ENCODE measurements at regions not wholly inside any gene's neighbourhood (a gene's known extent, or its start where the extent isn't known, plus 50 kb on each side); places are given as distances from the start of the nearest gene placed in this dataset.
A peak's percentile ranks its signal among the peaks of the same experiment; 100 is the strongest.
"Not testable (repeated sequence)": the region's sequence is repeated elsewhere in the genome, so short reads cannot be mapped to it uniquely, and the experiment has no call there.

GRCh38 chr6:21334651-21335050 is 258.9 kb upstream of the SOX4 start:
- DNase-seq (ENCODE audit: low read depth) = no peak

DNA sequence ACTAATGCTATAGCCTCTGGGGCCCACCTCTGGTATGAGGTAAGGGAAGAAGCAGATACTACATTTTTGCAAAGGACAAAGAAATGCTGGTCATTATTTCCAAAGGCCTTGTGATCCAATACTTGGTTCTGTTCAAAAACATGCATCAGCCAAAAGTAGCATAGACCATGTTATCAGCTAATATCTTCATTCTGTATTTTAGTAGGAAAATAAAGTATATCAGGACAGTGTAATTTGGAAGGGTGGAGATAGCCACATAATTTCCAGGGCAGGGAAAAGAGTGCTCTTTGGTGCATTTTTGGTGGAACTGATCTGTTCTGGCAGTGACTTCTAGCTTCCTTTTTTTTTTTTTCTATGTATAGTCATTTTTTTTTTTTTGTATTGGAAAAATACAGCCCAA is 258.0 kb upstream of the SOX4 start:
- DNase-seq (ENCODE audit: low read depth) = no peak

DNA sequence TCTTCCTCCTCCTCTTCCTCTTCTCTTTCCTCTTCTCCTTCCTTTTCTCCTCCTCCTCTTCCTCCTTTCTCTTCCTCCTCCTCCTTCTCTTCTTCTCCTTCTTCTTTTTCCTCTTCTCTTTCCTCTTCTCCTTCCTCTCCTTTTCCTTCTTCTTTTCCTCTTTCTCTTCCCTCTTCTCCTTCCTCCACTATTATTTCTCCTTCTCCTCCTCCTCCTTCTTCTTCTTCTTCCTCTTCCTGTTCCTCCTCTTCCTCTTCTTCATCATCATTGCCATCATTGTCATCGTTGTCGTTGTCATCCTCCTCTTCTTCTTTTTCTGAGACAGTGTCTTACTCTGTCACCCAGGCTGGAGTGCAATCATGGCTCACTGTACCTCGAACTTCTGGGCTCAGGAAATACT is 256.3 kb upstream of the SOX4 start:
- DNase-seq (ENCODE audit: low read depth) = no peak

DNA sequence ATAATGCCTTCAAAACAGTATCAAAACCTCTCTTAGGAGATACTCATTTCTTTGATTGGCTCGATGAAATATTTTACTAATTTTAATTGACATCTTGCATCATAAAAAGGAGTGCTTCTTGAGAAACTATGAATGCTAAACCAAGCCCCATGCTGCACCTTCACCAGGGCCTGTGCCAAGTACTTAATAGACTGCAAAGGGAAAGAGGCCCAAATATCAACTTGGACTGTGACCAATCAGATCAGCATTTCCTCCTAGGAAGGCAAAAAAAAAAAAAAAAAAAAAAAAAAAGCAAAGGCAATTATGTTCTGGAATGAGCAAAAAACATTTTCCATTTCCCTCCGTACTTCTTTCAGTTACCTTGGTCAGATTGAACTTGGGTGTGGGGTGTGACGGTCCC is 253.0 kb upstream of the SOX4 start:
- no peak for DNase-seq (ENCODE audit: low read depth)

DNA sequence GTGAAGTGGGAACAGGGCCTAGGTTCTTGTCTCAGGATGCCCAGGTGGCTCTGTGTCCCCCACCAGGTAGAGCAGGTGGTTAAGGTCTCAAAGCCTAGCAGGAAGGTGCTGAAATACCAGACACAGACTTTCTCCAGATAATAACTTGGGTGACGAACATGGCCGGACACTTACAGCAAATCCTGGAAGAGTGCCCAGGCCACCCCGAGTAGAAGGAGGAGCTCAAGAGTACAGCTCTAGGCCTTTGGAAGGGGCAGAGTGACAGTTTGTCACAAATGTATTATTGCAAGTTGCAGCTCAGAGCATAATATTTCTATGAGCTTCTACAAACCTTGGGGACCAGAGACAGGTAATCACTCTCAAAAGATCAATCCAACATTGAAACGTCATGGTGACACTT is 251.6 kb upstream of the SOX4 start:
- DNase-seq (ENCODE audit: low read depth) = no peak

- DNase-seq (ENCODE audit: low read depth) = no peak
Observed at GRCh38 chr6:21342501-21342900, 251.1 kb upstream of the SOX4 start.

- DNase-seq (ENCODE audit: low read depth) = not testable (repeated sequence)
Observed at GRCh38 chr6:21345704-21346103, 247.8 kb upstream of the SOX4 start.

GRCh38 chr6:21348146-21348503 is 245.4 kb upstream of the SOX4 start:
- DNase-seq (ENCODE audit: low read depth) = no peak

DNA sequence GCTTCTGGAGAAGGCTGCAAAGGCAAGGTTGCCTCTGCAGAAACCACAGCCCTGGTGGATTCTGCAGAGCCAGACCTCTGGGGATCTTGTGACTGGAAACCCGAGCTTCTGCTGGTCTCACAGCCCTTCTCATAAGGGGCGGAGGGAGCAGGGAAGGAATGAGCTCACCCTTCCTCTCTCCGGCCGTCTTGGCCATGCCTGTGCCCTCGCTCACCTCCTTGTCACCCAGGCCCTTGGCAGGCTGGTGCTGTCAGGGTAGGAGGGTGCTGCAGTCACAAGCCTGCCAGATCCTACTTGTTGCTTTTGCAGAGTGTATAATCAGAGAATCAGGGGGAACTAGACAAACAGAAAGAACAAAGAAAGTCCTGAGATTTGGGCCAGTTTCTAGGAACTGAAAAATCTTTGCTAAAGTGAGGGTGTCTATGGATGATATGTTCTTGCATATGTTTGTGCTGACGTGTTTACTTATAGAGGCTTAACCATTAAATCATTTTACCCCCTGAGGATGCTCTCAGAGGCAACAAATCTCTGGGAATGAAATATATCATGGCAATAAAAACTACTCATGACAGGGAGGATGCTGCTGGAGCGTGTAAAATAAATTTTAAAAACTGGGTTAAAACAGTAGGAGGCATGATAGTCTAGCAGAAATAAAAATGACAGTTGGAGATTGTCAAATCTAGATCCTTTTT is 244.9 kb upstream of the SOX4 start:
- DNase-seq (ENCODE audit: low read depth) = peak; percentile 70

GRCh38 chr6:21349834-21350233 is 243.7 kb upstream of the SOX4 start:
- DNase-seq (ENCODE audit: low read depth) = no peak

DNA sequence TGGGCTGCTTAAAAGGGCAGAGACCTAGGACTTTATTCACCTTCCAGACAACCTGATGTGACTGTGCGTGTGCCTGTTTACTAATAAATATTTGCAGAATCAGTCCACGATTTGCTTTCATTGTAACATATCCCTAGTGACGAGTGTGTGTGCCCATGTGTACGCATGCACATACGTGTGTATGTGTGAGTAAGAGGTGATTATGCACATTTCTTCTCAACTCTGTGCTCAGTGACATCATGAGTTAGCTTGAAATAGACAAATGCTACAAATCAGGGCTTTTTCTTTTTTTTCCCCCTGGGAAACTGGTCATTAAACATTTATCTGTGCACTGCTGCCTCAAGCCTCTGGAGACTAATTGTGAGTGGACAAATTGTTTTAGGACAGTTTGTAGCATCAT is 242.6 kb upstream of the SOX4 start:
- no peak for DNase-seq (ENCODE audit: low read depth)

DNA sequence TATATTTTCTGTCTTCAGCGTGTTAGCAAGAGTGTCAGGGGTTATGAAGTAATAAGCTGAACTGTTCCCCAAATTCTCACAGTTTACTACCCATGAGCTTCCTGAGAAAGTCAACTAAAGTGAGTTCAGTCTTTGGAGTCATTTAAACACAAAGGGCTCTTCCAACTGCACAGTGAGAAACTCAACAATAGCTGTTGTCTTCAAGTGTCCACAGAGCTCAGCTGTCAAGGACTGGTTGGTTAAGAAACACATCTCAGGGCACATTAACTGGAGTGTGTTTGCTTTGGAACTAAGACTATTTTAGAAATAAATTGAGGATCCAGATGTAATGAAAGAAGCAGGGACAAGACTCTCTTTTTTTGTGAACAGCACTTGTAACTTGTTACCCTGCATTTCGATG is 241.4 kb upstream of the SOX4 start:
- no peak for DNase-seq (ENCODE audit: low read depth)

- DNase-seq (ENCODE audit: low read depth) = no peak
Observed at GRCh38 chr6:21354805-21355238, 238.7 kb upstream of the SOX4 start.

DNA sequence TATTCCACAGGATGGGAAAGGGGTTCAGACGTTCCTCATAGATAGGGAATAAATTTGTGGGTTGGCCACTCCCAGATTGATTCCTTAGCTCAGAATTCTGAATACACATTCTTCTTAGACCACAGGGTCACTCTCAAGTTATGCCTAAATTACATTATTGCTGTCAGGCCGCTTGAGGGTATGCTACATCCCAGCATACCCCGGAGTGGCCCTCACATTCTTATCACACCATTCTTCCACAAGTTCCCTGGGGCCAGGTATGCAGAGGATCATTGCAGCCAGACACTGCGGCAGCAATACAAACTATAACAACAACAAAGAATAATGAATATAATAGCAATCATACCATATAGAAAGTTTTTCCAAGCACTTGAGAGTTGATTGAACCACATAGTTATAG is 237.9 kb upstream of the SOX4 start:
- DNase-seq (ENCODE audit: low read depth) = no peak

DNA sequence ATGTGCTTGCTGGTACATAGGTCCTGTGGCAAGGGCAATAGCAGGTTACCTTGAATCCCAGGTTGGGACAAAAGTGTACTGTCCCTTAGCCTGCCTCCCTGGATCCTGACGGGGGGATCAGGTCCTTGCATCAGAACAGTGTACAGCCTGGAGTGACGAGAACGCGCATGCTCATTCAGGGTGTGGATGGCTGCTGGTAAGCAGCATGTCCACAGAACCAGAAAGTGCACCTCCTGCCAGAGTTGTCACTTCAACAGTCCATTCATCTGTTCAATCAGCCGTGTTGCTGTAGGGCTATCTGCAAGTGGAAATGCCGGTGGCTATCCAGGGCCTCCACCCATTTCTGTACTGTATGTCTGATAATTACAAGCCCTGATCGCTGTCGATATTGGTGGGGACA is 236.3 kb upstream of the SOX4 start:
- DNase-seq (ENCODE audit: low read depth) = no peak

DNA sequence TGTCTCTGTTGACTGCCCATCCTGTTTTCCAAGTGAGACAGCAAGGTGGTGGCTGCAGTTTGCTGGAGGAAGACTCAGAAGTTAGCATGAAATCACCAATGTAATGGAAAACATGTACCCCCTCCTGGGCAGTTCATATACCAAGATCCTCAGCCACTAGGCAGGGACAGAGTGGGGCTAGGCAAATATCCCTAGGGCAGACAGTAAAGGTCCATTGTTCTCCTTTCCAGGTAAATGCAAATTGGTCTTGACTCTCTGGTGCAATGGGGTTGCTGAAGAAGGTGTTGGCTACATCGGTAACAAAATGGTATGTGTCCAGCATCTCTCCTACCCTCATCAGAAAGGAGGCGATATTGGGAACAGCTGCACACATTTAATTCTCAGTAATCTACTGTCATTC is 233.6 kb upstream of the SOX4 start:
- DNase-seq (ENCODE audit: low read depth) = no peak

- DNase-seq (ENCODE audit: low read depth) = no peak
Observed at GRCh38 chr6:21360336-21360735, 233.2 kb upstream of the SOX4 start.

DNA sequence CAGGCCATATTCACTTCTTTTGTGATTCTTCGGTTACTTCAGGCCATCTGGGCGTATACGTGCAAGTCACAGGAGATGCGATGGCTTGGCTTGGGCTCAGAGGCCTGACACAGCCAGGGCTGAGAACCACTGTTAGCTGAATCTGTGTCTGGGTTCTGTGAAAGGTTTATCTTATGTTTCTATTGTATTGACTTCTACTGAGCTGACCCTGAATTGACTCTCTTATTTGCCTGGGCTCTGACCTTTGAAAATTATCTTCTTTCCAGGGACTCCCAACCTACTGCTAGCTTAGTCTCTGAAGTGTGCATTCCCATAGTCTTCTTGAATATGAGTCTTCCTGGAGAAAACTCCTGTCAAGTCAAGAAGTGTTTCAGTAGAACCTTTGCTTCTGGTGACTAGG is 226.4 kb upstream of the SOX4 start:
- DNase-seq (ENCODE audit: low read depth) = no peak

DNA sequence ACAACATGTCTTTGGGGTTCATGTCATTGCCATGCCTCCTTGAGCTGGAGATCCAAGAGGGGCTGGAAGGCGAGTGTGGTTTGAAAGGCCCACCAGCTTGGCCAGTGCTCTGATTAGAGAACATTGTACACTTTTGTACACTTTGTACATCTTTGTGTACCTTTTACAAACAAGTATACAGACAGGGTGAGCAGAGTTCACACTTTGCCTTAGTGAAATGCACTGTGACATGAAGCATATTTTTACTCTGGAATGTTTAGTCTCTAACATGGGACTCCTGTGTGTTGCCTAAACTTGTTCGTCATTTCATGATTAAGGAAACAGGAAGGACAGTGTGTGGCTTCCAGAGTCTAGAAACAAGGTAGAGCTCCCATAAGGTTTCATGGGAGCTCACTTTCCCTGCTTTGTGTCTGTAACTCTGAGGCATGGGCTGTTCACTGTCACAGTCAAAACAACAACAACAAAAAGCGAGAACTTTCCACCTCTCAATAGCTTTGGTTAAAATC is 225.8 kb upstream of the SOX4 start:
- no peak for DNase-seq (ENCODE audit: low read depth)

GRCh38 chr6:21371061-21371460 is 222.5 kb upstream of the SOX4 start:
- DNase-seq (ENCODE audit: low read depth) = no peak

DNA sequence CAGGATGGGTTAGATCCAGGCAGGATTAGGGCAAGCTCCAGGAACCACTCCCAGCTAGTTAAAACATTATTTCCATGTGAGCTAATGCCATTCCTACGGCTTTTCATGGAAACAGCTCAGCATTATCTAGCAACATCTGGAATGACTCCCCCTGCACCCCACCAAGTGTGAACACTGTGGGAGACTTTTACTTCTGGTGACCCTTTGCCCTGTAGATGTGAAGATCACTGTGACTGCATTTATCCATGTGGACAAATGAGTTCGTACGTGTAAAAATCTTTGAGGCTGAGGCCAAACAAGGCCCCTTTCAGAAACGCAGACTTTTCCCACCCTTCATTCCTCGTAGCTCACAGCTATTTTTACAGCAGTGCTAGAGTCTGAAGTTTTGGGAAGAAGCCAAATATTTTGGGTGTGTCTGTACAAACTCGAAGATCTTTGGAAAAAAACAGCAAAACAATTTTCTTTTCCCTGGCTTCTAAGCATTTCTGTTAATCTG is 221.8 kb upstream of the SOX4 start:
- no peak for DNase-seq (ENCODE audit: low read depth)

DNA sequence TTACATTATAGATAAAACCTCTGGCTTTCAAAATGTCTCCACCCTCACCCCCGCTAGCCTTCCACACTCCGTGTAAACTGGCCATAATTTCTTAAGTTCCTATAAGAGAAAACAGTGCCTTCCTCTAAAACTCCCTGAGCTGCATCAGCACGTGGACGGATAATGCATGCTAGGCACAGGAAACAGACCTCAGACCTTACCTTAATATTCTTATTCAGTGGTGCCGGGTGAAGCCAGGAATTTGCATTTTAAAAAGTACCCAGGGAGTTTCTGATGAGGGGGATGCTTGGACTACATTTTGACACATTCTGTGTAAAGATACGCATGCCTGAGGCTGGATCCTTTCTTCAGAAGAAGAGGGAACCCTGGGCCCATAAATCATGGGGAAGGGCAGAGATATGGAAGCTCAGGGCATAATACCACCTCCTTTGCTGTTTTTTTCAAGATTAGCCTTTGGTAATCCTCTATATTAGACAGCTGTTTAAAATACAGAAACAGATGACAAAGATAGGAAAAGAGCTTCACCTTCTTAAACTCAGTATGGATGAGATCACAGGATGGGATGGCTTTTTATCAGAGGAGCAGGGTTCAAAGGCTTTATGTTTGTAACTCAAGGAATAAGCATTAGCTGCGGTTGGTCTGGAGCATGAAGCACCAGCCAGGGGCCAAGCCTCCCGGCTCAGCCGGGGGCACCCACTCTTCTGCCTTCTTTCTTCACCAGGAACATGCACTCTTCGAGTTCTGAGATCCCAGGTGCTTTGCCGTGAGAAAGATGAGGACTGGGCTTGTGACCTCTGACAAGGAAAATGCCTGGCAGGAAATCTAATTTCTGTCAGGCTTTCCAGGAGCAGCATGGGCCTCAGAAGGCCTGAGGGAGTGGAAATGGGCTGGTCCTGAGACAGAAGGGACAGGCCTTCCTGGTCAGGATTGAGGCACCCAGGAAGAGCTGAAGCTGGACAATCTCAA is 218.1 kb upstream of the SOX4 start:
- no peak for DNase-seq (ENCODE audit: low read depth)

DNA sequence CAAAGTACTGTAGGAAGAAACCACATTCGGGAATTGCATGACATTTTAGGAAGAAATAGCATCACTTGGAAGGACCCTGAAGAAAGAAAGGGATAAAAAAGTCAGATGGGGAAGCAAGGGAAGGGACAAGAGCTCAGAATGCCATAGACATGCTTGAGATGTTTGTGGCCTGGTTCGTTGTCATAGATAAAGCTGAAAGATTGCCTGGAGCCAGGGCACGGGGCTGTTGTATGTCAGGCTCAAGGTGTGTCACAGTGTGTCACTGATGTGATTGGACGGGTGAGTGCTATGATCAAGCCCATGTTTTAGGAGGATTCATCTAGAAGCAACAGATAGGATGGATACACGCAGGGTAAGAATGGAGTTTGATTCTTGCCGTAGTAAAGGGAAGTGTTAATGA is 216.2 kb upstream of the SOX4 start:
- no peak for DNase-seq (ENCODE audit: low read depth)
